ENCODE measurements at regions not wholly inside any gene's neighbourhood (a gene's known extent, or its start where the extent isn't known, plus 50 kb on each side); places are given as distances from the start of the nearest gene placed in this dataset.

DNA sequence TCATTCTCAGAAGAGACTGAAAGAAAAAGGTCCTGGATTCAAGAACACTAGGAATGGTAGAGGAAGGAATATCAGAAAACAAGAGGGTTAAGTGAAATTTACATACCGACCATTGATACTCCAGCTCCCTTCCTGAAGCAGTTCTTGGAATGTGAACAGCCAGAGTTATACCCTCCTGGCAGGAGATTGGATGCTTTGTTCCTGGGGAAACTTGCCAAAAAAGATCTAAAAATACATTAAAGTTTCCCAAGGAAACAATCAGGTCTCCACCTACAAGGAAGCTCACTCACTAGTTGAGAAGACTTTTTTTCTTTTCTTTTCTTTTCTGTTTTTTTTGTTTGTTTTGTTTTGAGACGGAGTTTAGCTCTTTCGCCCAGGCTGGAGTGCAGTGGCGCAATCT is 91.1 kb downstream of the HLX start:
- H3K27me3 ChIP-seq (ENCODE audit: control insufficient read depth in 2 of 2, insufficient read depth in 2 of 2, low read length in 2 of 2) = no peaks in the 10 kb centered on the region
- H3K36me3 ChIP-seq (ENCODE audit: control insufficient read depth in 2 of 2, extremely low read depth in 1 of 2, insufficient read depth in 2 of 2, low read length in 2 of 2) = no peaks in the 10 kb centered on the region
- intact Hi-C loops (cut with micrococcal nuclease) (no loop called here), dilution Hi-C loops (cut with MboI; ENCODE audit: extremely low pct_ligation_motif_present, low sequenced_read_pairs) (no loop called here)
- no peaks in the 10 kb centered on the region for H4K20me1 ChIP-seq (replicated peaks; ENCODE audit: control insufficient read depth, extremely low read depth, insufficient read depth, low read length)
- ChIA-PET POLR2A (no interaction called here), CTCF (interaction anchor here (0.8 kb wide), 1 partner anchor 13 kb away, joined by 4 read pairs; no protein-coding TSS in a partner anchor)
- no peak overlapping the region for H3K4me2 ChIP-seq (ENCODE audit: insufficient read depth, low read length)
- no peaks in the 10 kb centered on the region for H3K79me2 ChIP-seq (ENCODE audit: control insufficient read depth, insufficient read depth, low read length)
- no peak for TF ChIP-seq JUN (IDR thresholded peaks at IDR 0.05; ENCODE audit: borderline replicate concordance, insufficient read depth, insufficient read length, low read depth)
- TF ChIP-seq, protein P1, sequence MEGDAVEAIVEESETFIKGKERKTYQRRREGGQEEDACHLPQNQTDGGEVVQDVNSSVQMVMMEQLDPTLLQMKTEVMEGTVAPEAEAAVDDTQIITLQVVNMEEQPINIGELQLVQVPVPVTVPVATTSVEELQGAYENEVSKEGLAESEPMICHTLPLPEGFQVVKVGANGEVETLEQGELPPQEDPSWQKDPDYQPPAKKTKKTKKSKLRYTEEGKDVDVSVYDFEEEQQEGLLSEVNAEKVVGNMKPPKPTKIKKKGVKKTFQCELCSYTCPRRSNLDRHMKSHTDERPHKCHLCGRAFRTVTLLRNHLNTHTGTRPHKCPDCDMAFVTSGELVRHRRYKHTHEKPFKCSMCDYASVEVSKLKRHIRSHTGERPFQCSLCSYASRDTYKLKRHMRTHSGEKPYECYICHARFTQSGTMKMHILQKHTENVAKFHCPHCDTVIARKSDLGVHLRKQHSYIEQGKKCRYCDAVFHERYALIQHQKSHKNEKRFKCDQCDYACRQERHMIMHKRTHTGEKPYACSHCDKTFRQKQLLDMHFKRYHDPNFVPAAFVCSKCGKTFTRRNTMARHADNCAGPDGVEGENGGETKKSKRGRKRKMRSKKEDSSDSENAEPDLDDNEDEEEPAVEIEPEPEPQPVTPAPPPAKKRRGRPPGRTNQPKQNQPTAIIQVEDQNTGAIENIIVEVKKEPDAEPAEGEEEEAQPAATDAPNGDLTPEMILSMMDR (IDR thresholded peaks at IDR 0.05; ENCODE audit: extremely low read depth in 1 of 2, insufficient read depth in 1 of 2, low read depth in 1 of 2, low read length in 2 of 2) = no peak
- no peak for TF ChIP-seq EZH2 (IDR thresholded peaks at IDR 0.05; ENCODE audit: borderline replicate concordance, low read depth, low read length, severe bottlenecking)
- no peak for TF ChIP-seq GATA2 (IDR thresholded peaks at IDR 0.05; ENCODE audit: insufficient read depth, insufficient read length, low read depth, low read length)
- no peak overlapping the region for H3K9ac ChIP-seq (replicated peaks; ENCODE audit: extremely low read depth, insufficient read depth, low read length)
- H3K9me3 ChIP-seq (replicated peaks; ENCODE audit: control insufficient read depth, insufficient read depth, low read length) = no peaks in the 10 kb centered on the region
- H3K9me1 ChIP-seq (replicated peaks; ENCODE audit: control insufficient read depth, extremely low read depth, insufficient read depth, low read length) = no peaks in the 10 kb centered on the region
- no peaks in the 10 kb centered on the region for H3K4me1 ChIP-seq (ENCODE audit: control insufficient read depth, extremely low read depth, insufficient read depth, low read length)
- BruUV-seq (replicated peaks) = no TSS peak
- FAIRE-seq (peak; percentile 73), DNase-seq (ENCODE audit: low read depth, low spot score) (peak; percentile 34)
- no peak overlapping the region for H3K4me3 ChIP-seq (replicated peaks in 1 of 3; ENCODE audit: insufficient read depth in 1 of 3, low read depth in 1 of 3, low read length in 3 of 3)
- no peak overlapping the region for H3K27ac ChIP-seq (ENCODE audit: insufficient read depth, low read depth, low read length)
- H2AFZ ChIP-seq (ENCODE audit: low read depth, low read length) = no peak overlapping the region

DNA sequence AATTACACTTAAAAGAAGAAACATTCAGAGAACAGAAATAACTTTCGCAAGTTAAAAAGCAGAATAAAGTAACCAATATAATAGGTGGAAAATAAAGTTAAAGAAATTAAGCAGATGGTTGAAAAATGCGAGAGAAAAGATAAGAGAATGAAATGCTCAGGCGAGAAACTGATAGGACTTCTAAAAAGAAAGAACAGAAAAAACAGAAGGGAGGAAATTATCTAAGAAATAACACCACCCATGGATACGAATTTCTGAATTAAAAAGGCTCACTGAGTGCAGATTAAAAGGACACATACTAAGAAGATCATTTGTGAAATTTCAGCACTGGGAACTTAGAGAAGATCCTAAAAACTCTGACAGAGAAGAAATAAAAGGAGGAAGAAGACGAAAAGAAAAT is 92.0 kb downstream of the HLX start:
- no TSS peak for BruUV-seq (replicated peaks)
- H3K27me3 ChIP-seq (ENCODE audit: control insufficient read depth in 2 of 2, insufficient read depth in 2 of 2, low read length in 2 of 2) = no peaks in the 10 kb centered on the region
- POLR2A ChIA-PET = no interaction called here
- no peak overlapping the region for H3K4me2 ChIP-seq (ENCODE audit: insufficient read depth, low read length)
- FAIRE-seq = no peak
- TF ChIP-seq FOS (IDR thresholded peaks at IDR 0.05; ENCODE audit: borderline replicate concordance, insufficient read depth, low read length) (no peak), MYC (IDR thresholded peaks at IDR 0.05; ENCODE audit: low read depth, low read length) (no peak), JUN (IDR thresholded peaks at IDR 0.05; ENCODE audit: borderline replicate concordance, insufficient read depth, insufficient read length, low read depth) (no peak), EZH2 (IDR thresholded peaks at IDR 0.05; ENCODE audit: borderline replicate concordance, low read depth, low read length, severe bottlenecking) (no peak), POLR2AphosphoS5 (IDR thresholded peaks at IDR 0.05; ENCODE audit: insufficient read depth, low read depth, low read length) (no peak), POLR2A (IDR thresholded peaks at IDR 0.05; ENCODE audit: low read depth, low read length) (no peak), GATA2 (IDR thresholded peaks at IDR 0.05; ENCODE audit: insufficient read depth, insufficient read length, low read depth, low read length) (no peak)
- TF ChIP-seq, protein P1 (IDR thresholded peaks at IDR 0.05; ENCODE audit: extremely low read depth in 1 of 2, insufficient read depth in 1 of 2, low read depth in 1 of 2, low read length in 2 of 2) = no peak
- TF ChIP-seq, protein P2, sequence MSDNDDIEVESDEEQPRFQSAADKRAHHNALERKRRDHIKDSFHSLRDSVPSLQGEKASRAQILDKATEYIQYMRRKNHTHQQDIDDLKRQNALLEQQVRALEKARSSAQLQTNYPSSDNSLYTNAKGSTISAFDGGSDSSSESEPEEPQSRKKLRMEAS (IDR thresholded peaks at IDR 0.05; ENCODE audit: insufficient read depth, insufficient read length) = no peak
- no peaks in the 10 kb centered on the region for H3K36me3 ChIP-seq (ENCODE audit: control insufficient read depth in 2 of 2, extremely low read depth in 1 of 2, insufficient read depth in 2 of 2, low read length in 2 of 2)
- H3K9me1 ChIP-seq (replicated peaks; ENCODE audit: control insufficient read depth, extremely low read depth, insufficient read depth, low read length) = no peaks in the 10 kb centered on the region
- no peaks in the 10 kb centered on the region for H3K79me2 ChIP-seq (ENCODE audit: control insufficient read depth, insufficient read depth, low read length)
- H3K4me3 ChIP-seq (replicated peaks in 1 of 3; ENCODE audit: insufficient read depth in 1 of 3, low read depth in 1 of 3, low read length in 3 of 3) = no peak overlapping the region
- no peaks in the 10 kb centered on the region for H4K20me1 ChIP-seq (replicated peaks; ENCODE audit: control insufficient read depth, extremely low read depth, insufficient read depth, low read length)
- H3K9me3 ChIP-seq (replicated peaks; ENCODE audit: control insufficient read depth, insufficient read depth, low read length) = no peaks in the 10 kb centered on the region
- dilution Hi-C loops (cut with MboI; ENCODE audit: extremely low pct_ligation_motif_present, low sequenced_read_pairs) (no loop called here), intact Hi-C loops (cut with micrococcal nuclease) (no loop called here)
- H3K27ac ChIP-seq (ENCODE audit: insufficient read depth, low read depth, low read length) = no peak overlapping the region
- no peak for DNase-seq (ENCODE audit: low read depth, low spot score)
- CTCF ChIA-PET = no interaction called here
- no peaks in the 10 kb centered on the region for H3K4me1 ChIP-seq (ENCODE audit: control insufficient read depth, extremely low read depth, insufficient read depth, low read length)
- no peak overlapping the region for H2AFZ ChIP-seq (ENCODE audit: low read depth, low read length)
- H3K9ac ChIP-seq (replicated peaks; ENCODE audit: extremely low read depth, insufficient read depth, low read length) = no peak overlapping the region
